ENCODE measurements at regions not wholly inside any gene's neighbourhood (a gene's known extent, or its start where the extent isn't known, plus 50 kb on each side); places are given as distances from the start of the nearest gene placed in this dataset.

- H3K27me3 Mint-ChIP-seq (ENCODE audit: unreplicated experiment), result peaks cover 5% of the 10 kb centered on the region
- H3K36me3 Mint-ChIP-seq (ENCODE audit: low read depth, unreplicated experiment), result no peaks in the 10 kb centered on the region
These were observed 112.8 kb upstream of the CES5A start for GRCh38 chr16:55988013-55988412.

GRCh38 chr16:55982597-55982996 lies 107.4 kb upstream of the CES5A start:
- Mint-ChIP-seq H3K9me3 (ENCODE audit: unreplicated experiment) (no peaks in the 10 kb centered on the region), H3K36me3 (ENCODE audit: low read depth, unreplicated experiment) (no peaks in the 10 kb centered on the region), H3K27ac (ENCODE audit: unreplicated experiment) (no peak overlapping the region), H3K27me3 (ENCODE audit: unreplicated experiment) (peaks cover 5% of the 10 kb centered on the region), H3K4me1 (ENCODE audit: unreplicated experiment) (no peaks in the 10 kb centered on the region), H3K4me3 (ENCODE audit: unreplicated experiment) (no peak overlapping the region)
- no peak for TF ChIP-seq CTCF (IDR thresholded peaks at IDR 0.05; ENCODE audit: unreplicated experiment)
- DNase-seq (ENCODE audit: low spot score), result no peak

More at GRCh38 chr16:55988013-55988412, 112.8 kb upstream of the CES5A start:
- no peak overlapping the region for H3K27ac Mint-ChIP-seq (ENCODE audit: unreplicated experiment)
- H3K4me1 Mint-ChIP-seq (ENCODE audit: unreplicated experiment), result no peaks in the 10 kb centered on the region
- DNase-seq (ENCODE audit: low spot score), result no peak
- no peak overlapping the region for H3K4me3 Mint-ChIP-seq (ENCODE audit: unreplicated experiment)
- no peak for TF ChIP-seq CTCF (IDR thresholded peaks at IDR 0.05; ENCODE audit: unreplicated experiment)
- H3K9me3 Mint-ChIP-seq (ENCODE audit: unreplicated experiment), result no peaks in the 10 kb centered on the region

- Mint-ChIP-seq H3K9me3 (ENCODE audit: unreplicated experiment) (no peaks in the 10 kb centered on the region), H3K4me1 (ENCODE audit: unreplicated experiment) (no peaks in the 10 kb centered on the region), H3K4me3 (ENCODE audit: unreplicated experiment) (no peak overlapping the region), H3K36me3 (ENCODE audit: low read depth, unreplicated experiment) (no peaks in the 10 kb centered on the region), H3K27me3 (ENCODE audit: unreplicated experiment) (peaks cover 3% of the 10 kb centered on the region), H3K27ac (ENCODE audit: unreplicated experiment) (no peak overlapping the region)
- no peak for DNase-seq (ENCODE audit: low spot score)
- TF ChIP-seq CTCF (IDR thresholded peaks at IDR 0.05; ENCODE audit: unreplicated experiment), result no peak
These were observed 106.4 kb upstream of the CES5A start for GRCh38 chr16:55981557-55981956.

- H3K4me3 Mint-ChIP-seq (ENCODE audit: unreplicated experiment), result no peak overlapping the region
- H3K27me3 Mint-ChIP-seq (ENCODE audit: unreplicated experiment), result peaks cover 2% of the 10 kb centered on the region
- H3K9me3 Mint-ChIP-seq (ENCODE audit: unreplicated experiment), result no peaks in the 10 kb centered on the region
- H3K4me1 Mint-ChIP-seq (ENCODE audit: unreplicated experiment), result no peaks in the 10 kb centered on the region
- no peak overlapping the region for H3K27ac Mint-ChIP-seq (ENCODE audit: unreplicated experiment)
- no peaks in the 10 kb centered on the region for H3K36me3 Mint-ChIP-seq (ENCODE audit: low read depth, unreplicated experiment)
- no peak for DNase-seq (ENCODE audit: low spot score)
- no peak for TF ChIP-seq CTCF (IDR thresholded peaks at IDR 0.05; ENCODE audit: unreplicated experiment)
These were observed 101.6 kb upstream of the CES5A start for GRCh38 chr16:55976815-55977214.

- Mint-ChIP-seq H3K27ac (ENCODE audit: unreplicated experiment) (no peak overlapping the region), H3K36me3 (ENCODE audit: low read depth, unreplicated experiment) (no peaks in the 10 kb centered on the region), H3K4me1 (ENCODE audit: unreplicated experiment) (no peaks in the 10 kb centered on the region), H3K9me3 (ENCODE audit: unreplicated experiment) (no peaks in the 10 kb centered on the region), H3K27me3 (ENCODE audit: unreplicated experiment) (peaks cover 3% of the 10 kb centered on the region), H3K4me3 (ENCODE audit: unreplicated experiment) (no peak overlapping the region)
- TF ChIP-seq CTCF (IDR thresholded peaks at IDR 0.05; ENCODE audit: unreplicated experiment), result no peak
- no peak for DNase-seq (ENCODE audit: low spot score)
These were observed 96.3 kb upstream of the CES5A start for GRCh38 chr16:55971447-55971846.
